Activated CD4-positive, CD25-positive, alpha-beta regulatory T cell treated with anti-CD3 and anti-CD28 coated beads, Interleukin-2, amount 50 U/mL, for 24 hours (primary cell): ENCODE measurements at regions not wholly inside any gene's neighbourhood (a gene's known extent, or its start where the extent isn't known, plus 50 kb on each side); places are given as distances from the start of the nearest gene placed in this dataset.

Experiments
- ATAC-seq, 2 donors: fragments of 150-1000 bp; cut with Tn5 transposase; one replicate each; pipeline ENCODE4 v1.10.0; 2021; ENCODE audit warnings: mild to moderate bottlenecking in 1 of 2, moderate library complexity in 1 of 2

DNA sequence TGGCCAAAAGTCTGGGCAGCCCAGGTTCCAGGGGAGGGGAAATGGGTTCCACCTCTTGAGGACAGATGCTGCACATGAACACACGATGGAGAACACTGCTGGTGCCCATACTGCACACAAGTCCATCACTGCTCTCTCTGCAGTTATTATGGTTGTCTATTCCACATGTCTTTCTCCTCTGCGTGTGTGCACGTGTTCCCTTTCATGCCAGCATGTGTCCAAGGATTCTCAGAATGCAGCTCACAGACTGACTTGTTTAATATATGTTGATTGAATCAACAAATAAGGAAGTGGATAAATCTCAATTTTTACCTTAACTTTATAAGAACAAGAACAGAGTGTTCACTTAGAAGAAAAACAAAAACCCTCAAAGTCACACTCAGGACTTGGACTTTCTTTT lies 158.9 kb downstream of the FNDC1 start:
- no peak for ATAC-seq

DNA sequence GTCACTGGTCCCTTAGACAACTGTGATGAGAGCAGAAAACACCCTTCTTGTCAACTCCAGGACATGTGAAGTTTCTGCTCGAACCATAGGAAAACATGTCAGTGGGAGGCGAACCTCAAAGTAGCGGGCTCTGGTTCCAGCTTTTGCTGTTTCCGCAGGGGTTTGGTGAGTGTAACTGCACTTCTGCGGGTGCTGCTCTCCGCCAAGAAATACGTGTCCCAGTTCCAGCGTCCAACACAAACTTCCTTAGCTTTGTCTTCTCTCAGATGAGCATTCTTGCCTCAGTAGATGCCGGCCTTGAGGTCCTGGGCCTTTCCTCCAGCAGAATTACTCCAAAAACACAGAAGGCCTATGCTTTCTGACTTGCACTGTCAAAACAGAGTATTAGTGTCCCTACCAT lies 156.3 kb downstream of the FNDC1 start:
- ATAC-seq: no peak

DNA sequence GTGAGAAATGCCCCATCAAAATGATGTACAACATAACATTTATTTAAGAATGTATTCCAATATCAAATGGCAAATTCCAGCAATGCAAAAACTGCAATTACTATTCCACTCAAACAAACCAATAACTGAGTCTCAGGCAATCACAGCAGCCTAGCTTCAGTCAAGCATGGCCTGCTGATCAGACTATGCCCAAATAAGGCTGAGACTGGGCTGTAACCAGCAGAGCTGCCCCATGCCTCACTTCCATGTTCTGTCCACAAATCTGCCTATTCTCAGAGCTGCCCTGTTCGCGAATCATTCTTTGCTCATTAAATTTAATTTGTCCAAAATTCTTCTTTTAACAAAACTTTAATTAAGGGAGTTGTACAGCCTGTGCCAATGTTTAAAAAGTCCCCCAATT lies 155.4 kb downstream of the FNDC1 start:
- no peak for ATAC-seq
